GM23338 (cell line): ENCODE measurements at regions not wholly inside any gene's neighbourhood (a gene's known extent, or its start where the extent isn't known, plus 50 kb on each side); places are given as distances from the start of the nearest gene placed in this dataset.

Source experiments
- ATAC-seq: fragments of 200-7000 bp; cut with Tn5 transposase; 3 replicates; pipeline ENCODE4 v1.9.1; 2020
- DNase-seq: peaks from one replicate; pipeline ENCODE4 v3.0.0-alpha.2; 2015; ENCODE audit warnings: low spot score
- H2AFZ ChIP-seq: fragments of 200-600 bp; sonication (generic); 2 replicates; pipeline ENCODE4 v1.8.0; 2016; ENCODE audit warnings: antibody characterized with exemption, mild to moderate bottlenecking, moderate library complexity
- H3F3A ChIP-seq: fragments of 200-600 bp; sonication (generic); replicated peaks from 2 replicates; pipeline ENCODE4 v1.8.0; 2017; ENCODE audit warnings: antibody characterized with exemption, mixed run types, low read depth
- H3K27ac ChIP-seq: fragments of 200-600 bp; sonication (generic); 2 replicates; pipeline ENCODE4 v1.6.1; 2016; ENCODE audit warnings: low read depth
- H3K27me3 ChIP-seq: fragments of 200-600 bp; sonication (generic); 2 replicates; pipeline ENCODE4 v1.8.0; 2016; ENCODE audit warnings: mild to moderate bottlenecking, mixed run types, moderate library complexity; ENCODE audit not compliant: insufficient read depth
- H3K36me3 ChIP-seq: fragments of 200-600 bp; sonication (generic); 2 replicates; pipeline ENCODE4 v1.8.0; 2016; ENCODE audit warnings: mild to moderate bottlenecking; ENCODE audit not compliant: insufficient read depth
- H3K4me1 ChIP-seq: fragments of 200-600 bp; sonication (generic); 2 replicates; pipeline ENCODE4 v1.8.0; 2016; ENCODE audit warnings: mild to moderate bottlenecking, moderate library complexity; ENCODE audit not compliant: insufficient read depth
- H3K4me2 ChIP-seq: fragments of 200-600 bp; sonication (generic); 2 replicates; pipeline ENCODE4 v1.7.1; 2017; ENCODE audit warnings: mixed run types
- H3K4me3 ChIP-seq: fragments of 200-600 bp; sonication (generic); 2 replicates; pipeline ENCODE4 v1.6.1; 2016; ENCODE audit warnings: mixed run types
- H3K79me2 ChIP-seq: fragments of 200-600 bp; sonication (generic); replicated peaks from 2 replicates; pipeline ENCODE4 v1.8.0; 2017; ENCODE audit warnings: mild to moderate bottlenecking; ENCODE audit not compliant: insufficient read depth
- H3K9me2 ChIP-seq: fragments of 200-600 bp; sonication (generic); 2 replicates; pipeline ENCODE4 v1.8.0; 2017; ENCODE audit not compliant: insufficient read depth
- H4K20me1 ChIP-seq: fragments of 200-600 bp; sonication (generic); replicated peaks from 2 replicates; pipeline ENCODE4 v1.8.0; 2017; ENCODE audit warnings: mild to moderate bottlenecking; ENCODE audit not compliant: insufficient read depth
- H3K27ac Mint-ChIP-seq: 2 replicates; pipeline ENCODE4 v1.8.0; 2020; ENCODE audit warnings: inconsistent platforms, mild to moderate bottlenecking, moderate library complexity, mixed read lengths
- H3K27me3 Mint-ChIP-seq: 3 replicates; pipeline ENCODE4 v1.8.0; 2022; ENCODE audit warnings: low read depth, mild to moderate bottlenecking, moderate library complexity, mixed read lengths, inconsistent platforms; ENCODE audit not compliant: insufficient read depth, poor library complexity
- H3K36me3 Mint-ChIP-seq: 3 replicates; pipeline ENCODE4 v1.8.0; 2021; ENCODE audit warnings: low read depth, mild to moderate bottlenecking, inconsistent platforms, moderate library complexity, mixed read lengths
- H3K4me1 Mint-ChIP-seq: 3 replicates; pipeline ENCODE4 v1.8.0; 2020; ENCODE audit warnings: mild to moderate bottlenecking, inconsistent platforms, mixed read lengths
- H3K4me3 Mint-ChIP-seq: 3 replicates; pipeline ENCODE4 v1.8.0; 2021; ENCODE audit warnings: moderate library complexity, mild to moderate bottlenecking, inconsistent platforms, mixed read lengths
- H3K9me3 Mint-ChIP-seq: 3 replicates; pipeline ENCODE4 v1.8.0; 2020; ENCODE audit warnings: moderate library complexity, mild to moderate bottlenecking, inconsistent platforms, mixed read lengths
- CREB1 ChIP-seq: fragments of 250-450 bp; sonication (Bioruptor Pico); IDR thresholded peaks from 2 replicates; pipeline ENCODE4 v1.5.0; 2020; ENCODE audit warnings: low read depth, mild to moderate bottlenecking, moderate library complexity
- CTCF ChIP-seq, 2 experiments: fragments of 200-600 bp in 1 of 2; sonication (generic) in 1 of 2; conservative IDR thresholded peaks; 2 replicates each; pipeline versions ENCODE4 v1.5.1 to v1.6.1; 2016 to 2017; ENCODE audit warnings: antibody characterized with exemption in 2 of 2, low read depth in 2 of 2, mild to moderate bottlenecking in 2 of 2, moderate library complexity in 1 of 2
- ETS1 ChIP-seq: IDR thresholded peaks from 2 replicates; pipeline ENCODE4 v1.6.1; 2016; ENCODE audit warnings: antibody characterized with exemption
- EZH2 ChIP-seq: fragments of 200-600 bp; sonication (generic); IDR thresholded peaks from one replicate; pipeline ENCODE4 v1.8.0; 2017; ENCODE audit warnings: antibody characterized with exemption, mild to moderate bottlenecking, low read depth; ENCODE audit not compliant: unreplicated experiment
- EZH2phosphoT487 ChIP-seq: fragments of 200-600 bp; sonication (generic); IDR thresholded peaks from one replicate; pipeline ENCODE4 v1.8.1; 2018; ENCODE audit warnings: antibody characterized with exemption; ENCODE audit not compliant: unreplicated experiment
- JUNB ChIP-seq: IDR thresholded peaks from one replicate; pipeline ENCODE4 v1.6.1; 2016; ENCODE audit warnings: antibody characterized with exemption; ENCODE audit not compliant: unreplicated experiment
- NANOG ChIP-seq: IDR thresholded peaks from 2 replicates; pipeline ENCODE4 v1.6.1; 2016; ENCODE audit warnings: antibody characterized with exemption, borderline replicate concordance
- POLR2AphosphoS5 ChIP-seq: IDR thresholded peaks from 2 replicates; pipeline ENCODE4 v1.6.1; 2016; ENCODE audit warnings: antibody characterized with exemption, low read depth
- REST ChIP-seq: IDR thresholded peaks from one replicate; pipeline ENCODE4 v1.6.1; 2018; ENCODE audit warnings: antibody characterized with exemption; ENCODE audit not compliant: unreplicated experiment
- STAT1 ChIP-seq: IDR thresholded peaks from one replicate; pipeline ENCODE4 v1.6.1; 2016; ENCODE audit warnings: antibody characterized with exemption; ENCODE audit not compliant: unreplicated experiment
- ZNF114 ChIP-seq: fragments of 250-450 bp; sonication (Bioruptor Pico); IDR thresholded peaks from 2 replicates; pipeline ENCODE4 v1.5.0; 2020; ENCODE audit warnings: mild to moderate bottlenecking, moderate library complexity
- ZNF331 ChIP-seq: fragments of 250-450 bp; sonication (Bioruptor Pico); IDR thresholded peaks from 2 replicates; pipeline ENCODE4 v1.5.0; 2020; ENCODE audit warnings: low read depth, mild to moderate bottlenecking, moderate library complexity
- ZNF462 ChIP-seq: fragments of 250-450 bp; sonication (Bioruptor Pico); IDR thresholded peaks from 2 replicates; pipeline ENCODE4 v1.5.0; 2020; ENCODE audit warnings: mild to moderate bottlenecking, moderate library complexity

- Mint-ChIP-seq H3K27me3 (peaks cover 5% of the 10 kb centered on the region), H3K36me3 (no peaks in the 10 kb centered on the region), H3K27ac (no peak overlapping the region), H3K4me1 (no peaks in the 10 kb centered on the region), H3K4me3 (no peak overlapping the region), H3K9me3 (no peaks in the 10 kb centered on the region)
- TF ChIP-seq EZH2phosphoT487 = no peak
- TF ChIP-seq JUNB = no peak
- TF ChIP-seq ZNF462 (CRISPR knock-in tag) = no peak
- no peak for TF ChIP-seq ZNF331 (CRISPR knock-in tag)
- TF ChIP-seq CREB1 = no peak
- TF ChIP-seq NANOG = no peak
- no peak for TF ChIP-seq EZH2
- no peak for TF ChIP-seq ZNF114 (CRISPR knock-in tag)
- no peak for TF ChIP-seq POLR2AphosphoS5
- no peak for TF ChIP-seq ETS1
- TF ChIP-seq STAT1 = no peak
- no peak for TF ChIP-seq REST
- no peak for TF ChIP-seq CTCF (conservative IDR thresholded peaks at IDR 0.05; ENCODE audit: low read depth in 2 of 2)
- Histone ChIP-seq H3K4me2 (no peak overlapping the region), H3F3A (no peaks in the 10 kb centered on the region), H3K4me3 (no peak overlapping the region), H3K4me1 (no peaks in the 10 kb centered on the region), H3K79me2 (no peaks in the 10 kb centered on the region), H2AFZ (no peak overlapping the region), H4K20me1 (no peaks in the 10 kb centered on the region), H3K27me3 (no peaks in the 10 kb centered on the region), H3K27ac (no peak overlapping the region), H3K36me3 (no peaks in the 10 kb centered on the region), H3K9me2 (no peaks in the 10 kb centered on the region)
- ATAC-seq (no peak), DNase-seq (no peak)
Measured at GRCh38 chrX:150155436-150156035, 207.6 kb upstream of the MAMLD1 start.
